ENCODE measurements at regions not wholly inside any gene's neighbourhood (a gene's known extent, or its start where the extent isn't known, plus 50 kb on each side); places are given as distances from the start of the nearest gene placed in this dataset.
"Not testable (repeated sequence)": the region's sequence is repeated elsewhere in the genome, so short reads cannot be mapped to it uniquely, and the experiment has no call there.

DNA sequence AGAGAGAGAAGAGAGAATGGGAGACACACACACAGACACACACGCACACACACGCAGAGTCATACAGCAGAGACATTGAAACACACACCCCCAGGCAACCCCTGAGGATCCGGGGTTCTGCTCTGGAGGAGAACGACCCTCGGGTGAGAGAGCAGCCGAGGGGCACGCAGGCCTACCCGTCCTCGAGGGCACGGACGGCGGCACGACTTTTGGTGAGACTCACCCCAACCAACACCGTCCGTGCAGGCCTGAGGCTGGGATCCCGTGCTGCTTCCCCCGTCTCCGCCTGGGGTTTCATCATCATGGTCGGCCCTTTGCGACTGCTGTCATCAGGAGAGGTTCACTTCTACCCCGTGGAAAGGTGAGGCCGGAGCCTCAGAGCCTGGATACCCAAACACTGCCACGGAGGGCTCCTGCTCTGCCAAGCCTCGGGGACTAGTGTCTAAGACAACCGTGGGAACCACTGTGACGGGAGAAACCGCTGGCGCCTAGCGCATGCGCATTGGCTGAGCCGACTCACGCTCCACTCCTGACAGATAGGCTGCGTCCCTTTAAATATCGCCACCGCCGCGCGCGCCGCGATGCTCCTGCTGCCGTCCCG is 703.4 kb upstream of the TPTE start:
- not testable (repeated sequence) for TF ChIP-seq POLR2A (IDR thresholded peaks at IDR 0.05; ENCODE audit: low read length); GATA1 (IDR thresholded peaks at IDR 0.05; ENCODE audit: low read depth, low read length)
